ENCODE measurements at regions not wholly inside any gene's neighbourhood (a gene's known extent, or its start where the extent isn't known, plus 50 kb on each side); places are given as distances from the start of the nearest gene placed in this dataset.
"Not testable (repeated sequence)": the region's sequence is repeated elsewhere in the genome, so short reads cannot be mapped to it uniquely, and the experiment has no call there.

GRCh38 chr2:225802076-225802475 lies 402.6 kb downstream of the NYAP2 start:
- TF ChIP-seq CTCF (IDR thresholded peaks at IDR 0.05); ESRRA (IDR thresholded peaks at IDR 0.05; ENCODE audit: borderline replicate concordance, low read length); CHD4 (IDR thresholded peaks at IDR 0.05; ENCODE audit: borderline replicate concordance); RAD21 (conservative IDR thresholded peaks at IDR 0.05 in 1 of 2, IDR thresholded peaks at IDR 0.05 in 1 of 2); EP300 (IDR thresholded peaks at IDR 0.05); MYC (IDR thresholded peaks at IDR 0.05; ENCODE audit: borderline replicate concordance, low read length); NR3C1 (IDR thresholded peaks at IDR 0.05); POLR2AphosphoS2 (conservative IDR thresholded peaks at IDR 0.05; ENCODE audit: low read length); POLR2A (IDR thresholded peaks at IDR 0.05; ENCODE audit: low read length); E2F6 (IDR thresholded peaks at IDR 0.05; ENCODE audit: borderline replicate concordance, low read depth); TFCP2L1 (CRISPR knock-in tag; IDR thresholded peaks at IDR 0.05); RFX5 (IDR thresholded peaks at IDR 0.05); CBX2 (IDR thresholded peaks at IDR 0.05; ENCODE audit: borderline replicate concordance, low read depth); CEBPB (IDR thresholded peaks at IDR 0.05): not testable (repeated sequence)

All from A549 (cell line).